NCI-H146 treated with DMSO at 0.1 percent for 48 hours (cell line): ENCODE measurements at regions not wholly inside any gene's neighbourhood (a gene's known extent, or its start where the extent isn't known, plus 50 kb on each side); places are given as distances from the start of the nearest gene placed in this dataset.

Experiments used
- DNase-seq: peaks from one replicate; lab custom pipeline; 2025; ENCODE audit not compliant: unreplicated experiment; lab: John Stamatoyannopoulos, UW

- DNase-seq, result no peak
Observed at GRCh38 chr2:235257590-235257989, 236.3 kb upstream of the AGAP1 start.

GRCh38 chr2:235262750-235263149 is 231.1 kb upstream of the AGAP1 start:
- no peak for DNase-seq

- no peak for DNase-seq
Observed at GRCh38 chr2:235263205-235264120, 230.4 kb upstream of the AGAP1 start.

GRCh38 chr2:235264121-235264493 is 229.7 kb upstream of the AGAP1 start:
- DNase-seq, result no peak

GRCh38 chr2:235264512-235264911 is 229.3 kb upstream of the AGAP1 start:
- DNase-seq, result no peak

GRCh38 chr2:235265348-235265965 is 228.4 kb upstream of the AGAP1 start:
- no peak for DNase-seq

GRCh38 chr2:235267251-235267650 is 226.6 kb upstream of the AGAP1 start:
- DNase-seq, result no peak

GRCh38 chr2:235268535-235268934 is 225.3 kb upstream of the AGAP1 start:
- DNase-seq, result no peak

GRCh38 chr2:235270291-235270690 is 223.6 kb upstream of the AGAP1 start:
- DNase-seq, result no peak

GRCh38 chr2:235270956-235271355 is 222.9 kb upstream of the AGAP1 start:
- DNase-seq, result no peak

- no peak for DNase-seq
Observed at GRCh38 chr2:235271936-235272335, 221.9 kb upstream of the AGAP1 start.

GRCh38 chr2:235274023-235274422 is 219.8 kb upstream of the AGAP1 start:
- DNase-seq, result no peak

GRCh38 chr2:235277485-235277884 is 216.4 kb upstream of the AGAP1 start:
- no peak for DNase-seq

GRCh38 chr2:235278771-235279355 is 215.0 kb upstream of the AGAP1 start:
- DNase-seq, result no peak

- DNase-seq, result no peak
Observed at GRCh38 chr2:235279965-235280364, 213.9 kb upstream of the AGAP1 start.

GRCh38 chr2:235283246-235283645 is 210.6 kb upstream of the AGAP1 start:
- DNase-seq, result no peak

- no peak for DNase-seq
Observed at GRCh38 chr2:235286622-235287374, 207.0 kb upstream of the AGAP1 start.

GRCh38 chr2:235287375-235287733 is 206.5 kb upstream of the AGAP1 start:
- DNase-seq, result no peak

- DNase-seq, result no peak
Observed at GRCh38 chr2:235291461-235291860, 202.4 kb upstream of the AGAP1 start.

GRCh38 chr2:235293061-235293460 is 200.8 kb upstream of the AGAP1 start:
- DNase-seq, result no peak

GRCh38 chr2:235295831-235296230 is 198.0 kb upstream of the AGAP1 start:
- DNase-seq, result no peak
